NB4 (cell line): ENCODE measurements at regions not wholly inside any gene's neighbourhood (a gene's known extent, or its start where the extent isn't known, plus 50 kb on each side); places are given as distances from the start of the nearest gene placed in this dataset.

Experiments
- MYC ChIP-seq: IDR thresholded peaks from 2 replicates; pipeline ENCODE4 v1.6.1; 2011; ENCODE audit warnings: low read depth, low read length
- POLR2A ChIP-seq: IDR thresholded peaks from 2 replicates; pipeline ENCODE4 v1.6.1; 2011; ENCODE audit warnings: mild to moderate bottlenecking; ENCODE audit not compliant: insufficient read length; ENCODE audit errors: extremely low read depth
- TF ChIP-seq, protein P1 (sequence below): IDR thresholded peaks from one replicate; pipeline ENCODE4 v1.5.1; 2012; ENCODE audit warnings: low read depth, low read length
- TF ChIP-seq, protein P2 (sequence below): IDR thresholded peaks from 2 replicates; pipeline ENCODE4 v1.6.1; 2011; ENCODE audit warnings: low read depth, low read length

DNA sequence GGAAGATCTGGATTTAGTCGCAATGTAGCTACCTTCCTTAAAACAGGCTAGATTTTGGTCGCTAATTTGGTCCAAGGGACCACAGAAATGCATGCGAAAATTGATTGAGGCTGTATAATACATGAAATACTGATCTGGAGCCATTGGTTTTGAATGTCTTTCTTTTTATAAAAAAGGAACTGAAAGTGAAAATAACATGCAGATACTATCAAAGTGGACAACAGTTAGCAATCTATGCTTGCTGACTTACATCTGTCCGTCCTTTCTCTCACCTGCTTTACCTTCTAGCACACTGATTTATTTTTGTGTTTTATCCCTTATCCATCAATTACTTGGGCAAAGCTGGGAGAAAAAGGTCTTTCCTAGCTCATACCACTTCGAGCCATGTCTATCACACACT lies 1459.8 kb upstream of the ACVR2A start:
- TF ChIP-seq, protein P1, sequence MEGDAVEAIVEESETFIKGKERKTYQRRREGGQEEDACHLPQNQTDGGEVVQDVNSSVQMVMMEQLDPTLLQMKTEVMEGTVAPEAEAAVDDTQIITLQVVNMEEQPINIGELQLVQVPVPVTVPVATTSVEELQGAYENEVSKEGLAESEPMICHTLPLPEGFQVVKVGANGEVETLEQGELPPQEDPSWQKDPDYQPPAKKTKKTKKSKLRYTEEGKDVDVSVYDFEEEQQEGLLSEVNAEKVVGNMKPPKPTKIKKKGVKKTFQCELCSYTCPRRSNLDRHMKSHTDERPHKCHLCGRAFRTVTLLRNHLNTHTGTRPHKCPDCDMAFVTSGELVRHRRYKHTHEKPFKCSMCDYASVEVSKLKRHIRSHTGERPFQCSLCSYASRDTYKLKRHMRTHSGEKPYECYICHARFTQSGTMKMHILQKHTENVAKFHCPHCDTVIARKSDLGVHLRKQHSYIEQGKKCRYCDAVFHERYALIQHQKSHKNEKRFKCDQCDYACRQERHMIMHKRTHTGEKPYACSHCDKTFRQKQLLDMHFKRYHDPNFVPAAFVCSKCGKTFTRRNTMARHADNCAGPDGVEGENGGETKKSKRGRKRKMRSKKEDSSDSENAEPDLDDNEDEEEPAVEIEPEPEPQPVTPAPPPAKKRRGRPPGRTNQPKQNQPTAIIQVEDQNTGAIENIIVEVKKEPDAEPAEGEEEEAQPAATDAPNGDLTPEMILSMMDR, result no peak
- no peak for TF ChIP-seq POLR2A
- TF ChIP-seq, protein P2, sequence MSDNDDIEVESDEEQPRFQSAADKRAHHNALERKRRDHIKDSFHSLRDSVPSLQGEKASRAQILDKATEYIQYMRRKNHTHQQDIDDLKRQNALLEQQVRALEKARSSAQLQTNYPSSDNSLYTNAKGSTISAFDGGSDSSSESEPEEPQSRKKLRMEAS, result no peak
- no peak for TF ChIP-seq MYC
